Umbilical cord (tissue), 1 donor: ENCODE measurements at regions not wholly inside any gene's neighbourhood (a gene's known extent, or its start where the extent isn't known, plus 50 kb on each side); places are given as distances from the start of the nearest gene placed in this dataset.

Experiments used
- DNase-seq: peaks from one replicate; pipeline ENCODE4 v3.0.0-alpha.2; 2015; ENCODE audit warnings: low spot score

- DNase-seq: no peak
Measured at GRCh38 chr10:71143170-71143569, 69.2 kb upstream of the UNC5B start.

- no peak for DNase-seq
Measured at GRCh38 chr10:71143610-71144009, 68.8 kb upstream of the UNC5B start.

- no peak for DNase-seq
Measured at GRCh38 chr10:71144824-71145223, 67.5 kb upstream of the UNC5B start.

- DNase-seq: no peak
Measured at GRCh38 chr10:71145352-71145945, 66.9 kb upstream of the UNC5B start.

- no peak for DNase-seq
Measured at GRCh38 chr10:71150796-71151195, 61.6 kb upstream of the UNC5B start.

GRCh38 chr10:71152043-71152442, 60.3 kb upstream of the UNC5B start:
- peak; percentile 61 for DNase-seq

GRCh38 chr10:71156436-71156835, 55.9 kb upstream of the UNC5B start:
- DNase-seq: peak; percentile 37

- no peak for DNase-seq
Measured at GRCh38 chr10:71157435-71157834, 54.9 kb upstream of the UNC5B start.

GRCh38 chr10:71158251-71158650, 54.1 kb upstream of the UNC5B start:
- DNase-seq: no peak

GRCh38 chr10:71158902-71159301, 53.5 kb upstream of the UNC5B start:
- no peak for DNase-seq

- no peak for DNase-seq
Measured at GRCh38 chr10:71159892-71160291, 52.5 kb upstream of the UNC5B start.

GRCh38 chr10:71161425-71161824, 50.9 kb upstream of the UNC5B start:
- DNase-seq: no peak
